Activated T-cell treated with anti-CD3 and anti-CD28 coated beads for 1 hour (primary cell): ENCODE measurements at regions not wholly inside any gene's neighbourhood (a gene's known extent, or its start where the extent isn't known, plus 50 kb on each side); places are given as distances from the start of the nearest gene placed in this dataset.
"Not testable (repeated sequence)": the region's sequence is repeated elsewhere in the genome, so short reads cannot be mapped to it uniquely, and the experiment has no call there.

Source experiments
- DNase-seq: peaks from one replicate; pipeline ENCODE4 v3.0.0-alpha.2; 2020; ENCODE audit warnings: low read depth

GRCh38 chr7:113301983-113302382 lies 183.6 kb upstream of the SMIM30 start:
- no peak for DNase-seq

DNA sequence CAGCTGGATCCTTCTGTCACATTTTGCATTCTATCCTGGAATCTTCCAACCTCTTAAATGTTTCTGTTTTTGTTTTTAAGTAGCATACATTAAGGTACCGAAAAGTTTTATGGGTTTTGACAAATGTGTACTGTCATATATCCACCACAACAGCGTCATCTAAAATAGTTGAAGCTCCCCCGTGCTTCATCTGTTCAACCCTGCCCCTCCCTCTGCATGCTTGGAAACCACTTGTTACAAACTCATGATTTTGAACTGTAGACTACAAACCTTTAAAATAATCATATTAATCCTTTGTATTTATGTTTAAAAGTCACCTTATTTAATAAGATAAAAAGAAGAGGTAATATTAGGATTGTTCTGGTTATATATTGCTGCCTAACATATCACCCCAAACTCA lies 182.8 kb upstream of the SMIM30 start:
- no peak for DNase-seq

DNA sequence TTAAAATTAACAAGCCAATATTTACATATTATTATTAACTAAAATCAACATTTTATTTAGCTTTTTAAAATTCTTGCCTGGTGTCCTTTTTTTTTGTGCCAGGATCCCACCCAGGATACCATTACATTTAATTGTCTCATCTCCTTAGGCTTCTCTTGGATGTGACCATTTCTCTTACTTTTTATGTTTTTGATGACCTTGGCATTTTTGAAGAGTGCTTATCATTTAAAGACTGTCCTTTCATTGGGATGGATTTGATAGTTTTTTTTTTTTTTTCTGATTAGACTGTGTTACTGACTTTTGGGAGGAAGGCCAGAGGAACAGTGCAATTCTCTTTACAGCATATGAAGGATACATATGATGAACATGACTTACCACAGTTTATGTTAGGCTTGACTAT lies 181.4 kb upstream of the SMIM30 start:
- DNase-seq: no peak

DNA sequence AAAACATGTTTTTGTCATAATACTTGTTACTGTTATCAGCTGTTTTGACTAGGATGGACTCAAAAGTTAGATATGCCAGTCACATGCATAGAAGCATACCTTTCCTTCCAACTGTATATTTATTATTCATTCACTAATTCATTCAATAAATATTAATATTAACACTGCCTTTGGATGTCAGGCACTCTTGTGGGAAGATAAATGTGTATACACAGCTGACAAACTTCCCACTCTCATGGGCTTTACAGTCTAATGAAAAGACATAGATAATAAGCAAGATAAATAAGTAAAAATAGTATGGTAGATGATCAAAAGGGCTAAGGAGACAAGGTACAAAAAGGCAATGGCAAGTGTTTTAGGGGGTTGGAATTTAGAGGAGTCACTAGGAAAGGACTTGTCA lies 180.1 kb upstream of the SMIM30 start:
- DNase-seq: no peak

GRCh38 chr7:113294750-113295149 lies 176.4 kb upstream of the SMIM30 start:
- DNase-seq: no peak

- DNase-seq: no peak
These were observed 173.8 kb upstream of the SMIM30 start for GRCh38 chr7:113292105-113292504.

GRCh38 chr7:113291058-113291457 lies 172.7 kb upstream of the SMIM30 start:
- DNase-seq: no peak

DNA sequence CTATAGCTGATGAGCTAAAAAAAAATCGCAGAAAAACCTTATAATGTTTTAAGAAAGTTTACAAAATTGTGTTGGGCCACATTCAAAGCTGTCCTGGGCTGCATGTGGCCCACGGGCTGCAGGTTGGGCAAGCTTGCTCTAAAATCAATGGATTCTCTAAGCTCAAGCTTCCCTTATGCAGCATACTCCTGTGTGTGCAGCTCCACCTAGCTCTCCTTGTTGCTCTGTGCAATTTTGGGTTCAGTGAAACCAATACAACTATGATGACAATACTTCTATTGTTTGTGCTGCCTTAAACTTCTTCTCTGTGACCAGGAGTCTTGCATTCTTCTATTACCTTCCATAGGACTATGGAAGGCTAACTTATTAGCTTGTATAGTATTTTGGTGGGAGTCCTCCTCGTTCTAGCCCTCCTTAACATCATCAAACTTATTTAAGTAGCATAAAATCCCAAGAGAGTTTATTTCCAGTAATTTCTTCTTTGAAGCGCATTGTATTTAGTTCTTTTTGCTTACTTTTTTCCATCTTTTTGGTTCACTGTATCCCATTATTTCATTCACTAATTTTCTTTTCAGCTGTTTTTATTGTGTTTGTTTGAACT lies 170.9 kb upstream of the SMIM30 start:
- no peak for DNase-seq

DNA sequence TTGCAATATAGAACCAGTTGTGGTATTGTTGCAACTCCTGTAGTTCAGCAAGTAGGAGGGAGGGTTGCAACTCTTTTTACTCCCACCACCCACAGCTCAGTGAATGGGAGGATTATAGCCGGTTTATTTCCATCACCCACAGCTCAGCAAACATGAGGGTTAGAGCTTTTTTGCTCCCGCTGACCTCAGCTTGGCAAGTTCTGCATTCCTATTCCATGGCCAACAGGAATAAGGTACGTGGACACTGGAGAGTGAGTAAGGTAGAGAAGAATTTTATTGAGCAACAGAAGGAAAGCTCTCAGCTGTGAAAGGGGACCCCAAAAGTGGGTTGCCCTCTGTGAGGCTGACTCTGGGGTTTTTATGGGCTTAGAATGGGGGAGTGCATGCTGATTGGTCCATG lies 167.1 kb upstream of the SMIM30 start:
- DNase-seq: no peak

DNA sequence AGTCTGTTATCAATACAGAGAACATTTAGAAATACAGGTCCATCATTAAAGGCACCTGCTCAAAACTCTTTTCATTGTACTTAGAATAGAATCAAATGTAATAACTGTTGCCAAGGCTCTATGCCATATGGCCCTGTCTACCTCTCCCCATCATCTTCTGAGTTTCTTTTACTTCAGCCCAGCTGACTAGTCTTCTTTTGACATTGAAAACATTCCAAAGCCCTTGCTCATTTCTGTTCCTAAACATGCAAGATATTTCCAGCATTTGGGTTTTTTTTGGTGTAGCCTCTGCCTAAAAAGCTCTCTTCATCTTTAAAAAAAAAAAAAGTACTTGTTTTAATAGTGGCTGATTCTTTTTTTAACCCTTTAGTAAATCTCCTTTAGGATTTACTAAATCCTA lies 165.5 kb upstream of the SMIM30 start:
- DNase-seq: no peak

DNA sequence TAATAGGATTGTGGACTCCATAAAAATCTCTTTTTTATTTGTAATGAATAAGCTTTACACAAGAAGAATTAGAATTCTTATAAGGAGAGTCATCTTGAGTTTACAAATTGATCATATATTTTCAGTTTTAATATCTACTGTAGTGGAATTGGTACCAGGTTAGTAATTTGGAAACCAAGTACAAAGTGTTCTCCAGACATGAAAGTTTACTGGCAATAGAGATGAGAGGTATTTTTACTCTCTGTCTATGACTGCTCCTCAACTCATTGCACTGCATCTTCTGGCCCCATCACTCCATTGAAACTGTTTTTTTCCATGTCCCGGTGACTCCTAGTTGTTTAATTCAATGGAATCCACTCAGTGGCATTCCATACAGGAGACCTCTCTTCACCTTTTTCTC lies 164.5 kb upstream of the SMIM30 start:
- no peak for DNase-seq

DNA sequence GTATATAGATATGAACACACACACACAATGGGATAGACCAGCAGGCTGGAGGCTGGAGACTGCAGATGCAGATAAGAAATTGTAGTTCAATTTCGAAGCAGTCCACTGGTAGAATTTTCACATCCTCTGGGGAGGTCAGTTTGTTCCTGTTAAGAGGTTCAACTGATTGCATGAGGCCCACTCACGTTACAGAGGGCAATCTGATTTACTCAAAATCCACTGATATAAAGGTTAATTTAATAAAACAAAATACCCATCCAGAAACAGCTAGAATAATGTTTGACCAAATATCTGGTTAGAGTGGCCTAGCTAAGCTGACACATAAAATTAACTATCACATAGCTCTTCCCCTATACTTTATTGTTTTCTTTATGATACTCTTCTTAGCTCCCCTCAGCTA lies 162.9 kb upstream of the SMIM30 start:
- no peak for DNase-seq

GRCh38 chr7:113279256-113279655 lies 160.9 kb upstream of the SMIM30 start:
- DNase-seq: no peak

DNA sequence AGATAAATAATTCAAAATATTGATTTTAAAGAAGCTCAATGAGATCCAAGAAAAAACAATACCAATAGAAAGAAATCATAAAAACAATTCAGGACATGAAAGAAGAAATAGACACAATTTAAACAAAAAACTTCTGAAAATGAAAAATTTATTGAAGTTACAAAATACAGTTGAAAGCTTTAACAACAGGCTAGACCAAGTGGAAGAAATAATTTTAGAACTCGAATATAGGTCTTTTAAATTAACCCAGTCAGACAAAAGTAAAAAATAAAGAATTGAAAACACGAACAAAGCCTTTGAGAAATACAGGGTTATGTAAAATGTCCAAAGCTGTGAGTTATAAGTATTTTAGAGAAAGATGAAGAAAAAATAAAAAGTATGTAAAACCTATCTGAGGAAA lies 152.4 kb upstream of the SMIM30 start:
- no peak for DNase-seq

DNA sequence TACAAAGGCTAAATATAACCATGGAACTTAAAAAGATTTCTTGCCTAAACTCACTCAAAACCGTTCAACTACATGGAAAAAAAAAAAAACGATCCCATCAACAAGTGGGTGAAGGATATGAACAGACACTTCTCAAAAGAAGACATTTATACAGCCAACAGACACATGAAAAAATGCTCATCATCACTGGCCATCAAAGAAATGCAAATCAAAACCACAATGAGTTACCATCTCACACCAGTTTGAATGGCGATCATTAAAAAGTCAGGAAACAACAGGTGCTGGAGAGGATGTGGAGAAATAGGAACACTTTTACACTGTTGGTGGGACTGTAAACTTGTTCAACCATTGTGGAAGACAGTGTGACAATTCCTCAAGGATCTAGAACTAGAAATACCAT lies 151.2 kb upstream of the SMIM30 start:
- DNase-seq: not testable (repeated sequence)

GRCh38 chr7:113268757-113269156 lies 150.4 kb upstream of the SMIM30 start:
- DNase-seq: no peak

- DNase-seq: no peak
These were observed 149.5 kb upstream of the SMIM30 start for GRCh38 chr7:113267885-113268284.

DNA sequence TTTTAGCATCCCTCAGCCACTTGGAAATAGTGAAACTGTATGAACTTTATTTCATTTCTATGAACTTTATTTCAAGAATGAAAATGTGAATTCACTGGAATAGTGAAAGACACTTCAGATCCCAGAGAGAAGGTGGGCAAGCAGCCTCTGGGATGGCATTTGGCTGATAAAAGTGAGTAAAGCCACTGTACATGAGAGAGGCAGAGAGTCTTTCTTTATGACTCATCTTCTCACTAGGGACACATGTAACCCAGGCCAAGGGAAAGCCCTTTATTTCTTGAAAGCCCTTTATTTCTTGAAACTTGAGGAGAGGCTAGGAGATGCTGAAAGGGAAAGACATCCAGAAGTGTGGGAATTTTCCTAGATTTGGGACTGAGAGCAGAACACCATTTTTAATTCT lies 148.9 kb upstream of the SMIM30 start:
- DNase-seq: no peak

DNA sequence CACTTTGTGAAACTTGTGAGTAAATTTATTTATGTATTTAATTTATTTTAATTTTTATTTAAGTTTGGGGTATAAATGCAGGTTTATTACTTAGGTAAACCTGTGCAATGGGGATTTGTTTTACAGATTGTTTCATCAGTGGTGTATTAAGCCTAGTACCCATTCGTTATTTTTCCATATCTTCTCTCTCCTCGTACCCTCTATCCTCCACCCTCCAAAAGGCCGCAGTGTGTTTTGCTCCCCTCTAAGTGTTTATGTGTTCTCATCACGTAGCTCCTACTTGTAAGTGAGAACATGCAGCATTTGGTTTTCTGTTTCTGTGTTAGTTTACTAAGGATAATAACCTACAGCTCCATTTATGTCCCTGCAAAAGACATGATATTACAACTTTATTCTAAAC lies 145.4 kb upstream of the SMIM30 start:
- no peak for DNase-seq

DNA sequence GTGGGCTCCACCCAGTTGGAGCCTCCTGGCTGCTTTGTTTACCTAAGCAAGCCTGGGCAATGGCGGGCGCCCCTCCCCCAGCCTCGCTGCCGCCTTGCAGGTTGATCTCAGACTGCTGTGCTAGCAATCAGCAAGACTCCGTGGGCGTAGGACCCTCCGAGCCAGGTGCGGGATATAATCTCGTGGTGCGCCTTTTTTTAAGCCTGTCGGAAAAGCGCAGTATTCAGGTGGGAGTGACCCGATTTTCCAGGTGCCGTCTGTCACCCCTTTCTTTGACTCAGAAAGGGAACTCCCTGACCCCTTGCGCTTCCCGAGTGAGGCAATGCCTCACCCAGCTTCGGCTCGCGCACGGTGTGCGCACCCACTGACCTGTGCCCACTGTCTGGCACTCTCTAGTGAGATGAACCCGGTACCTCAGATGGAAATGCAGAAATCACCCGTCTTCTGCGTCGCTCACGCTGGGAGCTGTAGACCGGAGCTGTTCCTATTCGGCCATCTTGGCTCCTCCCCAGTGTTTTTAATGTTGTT lies 144.9 kb upstream of the SMIM30 start:
- not testable (repeated sequence) for DNase-seq

DNA sequence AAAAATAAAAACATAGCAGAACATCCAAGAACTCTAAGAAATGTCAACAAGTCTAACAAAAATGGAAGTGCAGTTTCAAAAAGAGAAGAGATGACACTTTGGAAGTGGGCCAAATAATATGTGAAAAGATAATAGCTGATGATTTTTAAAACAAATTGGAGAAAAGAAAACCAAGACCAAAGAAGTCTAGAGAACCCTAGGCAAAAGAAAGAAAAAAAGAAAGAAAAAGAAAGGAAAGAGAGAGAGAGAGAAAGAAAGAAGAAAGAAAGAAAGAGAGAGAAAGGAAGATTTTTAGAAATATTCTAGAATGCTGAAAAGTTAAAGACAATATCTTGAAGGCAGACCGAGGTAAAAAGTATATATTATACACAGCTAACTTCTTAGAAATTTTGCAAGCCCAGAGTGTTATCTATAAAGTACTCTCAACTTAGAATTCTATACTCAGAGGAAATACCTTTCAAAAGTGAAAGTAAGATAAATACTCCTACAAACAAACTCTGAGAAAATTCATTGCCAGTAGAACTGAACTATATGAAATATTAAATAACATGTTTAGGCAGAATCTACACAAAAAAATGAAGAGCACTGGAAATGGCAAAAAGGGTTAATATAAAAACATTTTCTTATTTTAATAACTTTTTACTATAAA lies 138.7 kb upstream of the SMIM30 start:
- DNase-seq: no peak

DNA sequence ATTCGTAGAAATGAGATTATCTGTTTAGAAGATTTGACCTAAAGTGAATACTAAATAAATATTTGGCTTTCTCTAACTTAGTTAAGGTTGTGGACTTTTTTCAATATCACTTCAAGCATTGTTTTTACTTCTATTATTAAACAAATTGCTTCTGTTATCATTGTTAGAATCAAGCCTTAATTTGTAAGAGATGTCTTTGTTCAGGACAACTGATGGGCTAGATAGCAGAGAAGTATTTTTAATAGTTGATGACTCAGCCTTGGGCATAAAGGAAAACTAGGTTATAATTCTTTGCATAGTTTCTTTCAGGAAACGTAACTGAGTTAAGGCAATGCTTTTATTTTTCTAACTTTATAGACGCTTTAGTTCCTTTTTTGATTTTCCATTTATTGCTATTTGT lies 128.8 kb upstream of the SMIM30 start:
- DNase-seq: no peak

GRCh38 chr7:113246738-113247137 lies 128.4 kb upstream of the SMIM30 start:
- DNase-seq: no peak

DNA sequence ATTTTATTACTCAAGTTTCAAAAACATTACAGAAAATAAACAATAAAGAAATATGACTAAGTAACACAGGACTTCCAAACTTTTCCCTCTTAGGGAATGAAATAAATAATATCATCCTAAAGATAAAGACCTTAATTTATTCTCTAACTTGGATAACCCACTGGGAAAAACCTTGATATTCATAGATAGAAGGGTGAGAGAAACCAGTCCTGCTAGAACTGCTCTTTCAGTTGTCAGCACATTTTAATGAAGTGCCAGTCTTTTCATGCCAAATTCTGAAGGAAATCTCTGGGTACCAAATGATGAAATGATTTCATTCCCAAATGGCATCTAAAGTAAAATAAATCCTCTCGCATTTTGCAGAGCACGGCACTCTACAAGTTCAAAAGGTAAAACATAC lies 114.5 kb upstream of the SMIM30 start:
- no peak for DNase-seq
